Endothelial cell (in vitro differentiated cells): ENCODE measurements at regions not wholly inside any gene's neighbourhood (a gene's known extent, or its start where the extent isn't known, plus 50 kb on each side); places are given as distances from the start of the nearest gene placed in this dataset.

ENCODE experiments used
- DNase-seq: peaks from one replicate; pipeline ENCODE4 v3.0.0; 2021; ENCODE audit warnings: low spot score
- H3K27ac Mint-ChIP-seq: one replicate; pipeline ENCODE4 v1.8.0; 2021; ENCODE audit warnings: mixed read lengths, inconsistent platforms; ENCODE audit not compliant: unreplicated experiment
- H3K27me3 Mint-ChIP-seq: one replicate; pipeline ENCODE4 v1.8.0; 2021; ENCODE audit warnings: mild to moderate bottlenecking, moderate library complexity, mixed read lengths, inconsistent platforms; ENCODE audit not compliant: unreplicated experiment
- H3K36me3 Mint-ChIP-seq: one replicate; pipeline ENCODE4 v1.8.0; 2021; ENCODE audit warnings: mild to moderate bottlenecking, low read depth, mixed read lengths, inconsistent platforms; ENCODE audit not compliant: unreplicated experiment
- H3K4me1 Mint-ChIP-seq: one replicate; pipeline ENCODE4 v1.8.0; 2021; ENCODE audit warnings: mild to moderate bottlenecking, mixed read lengths, inconsistent platforms; ENCODE audit not compliant: unreplicated experiment
- H3K4me3 Mint-ChIP-seq: one replicate; pipeline ENCODE4 v1.8.0; 2021; ENCODE audit warnings: mild to moderate bottlenecking, mixed read lengths, inconsistent platforms; ENCODE audit not compliant: unreplicated experiment
- H3K9me3 Mint-ChIP-seq: one replicate; pipeline ENCODE4 v1.8.0; 2021; ENCODE audit warnings: mixed read lengths, inconsistent platforms; ENCODE audit not compliant: unreplicated experiment
- TF ChIP-seq, protein P1 (sequence below): fragments of 200-600 bp; sonication (generic); IDR thresholded peaks from one replicate; pipeline ENCODE4 v1.5.0; 2021; ENCODE audit warnings: antibody characterized with exemption; ENCODE audit not compliant: unreplicated experiment

DNA sequence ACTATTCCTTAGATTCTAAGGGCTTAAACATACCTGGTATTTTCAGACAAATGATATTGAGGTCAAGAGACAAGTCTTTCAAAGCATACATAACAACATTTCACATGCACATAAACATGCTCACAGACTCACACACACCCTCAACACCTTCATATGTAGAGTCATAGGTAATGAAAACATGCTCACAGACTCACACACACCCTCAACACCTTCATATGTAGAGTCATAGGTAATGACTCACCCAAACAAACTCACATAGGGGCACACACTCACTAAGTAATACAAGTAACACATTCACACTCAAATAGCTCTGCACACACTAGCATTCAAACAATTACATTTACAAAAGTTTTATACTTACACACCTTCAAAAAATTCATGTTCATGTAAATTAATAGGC lies 975.5 kb downstream of the TMEM121 start:
- no peak overlapping the region for H3K4me3 Mint-ChIP-seq
- H3K27me3 Mint-ChIP-seq, result no peaks in the 10 kb centered on the region
- DNase-seq, result no peak
- TF ChIP-seq, protein P1, sequence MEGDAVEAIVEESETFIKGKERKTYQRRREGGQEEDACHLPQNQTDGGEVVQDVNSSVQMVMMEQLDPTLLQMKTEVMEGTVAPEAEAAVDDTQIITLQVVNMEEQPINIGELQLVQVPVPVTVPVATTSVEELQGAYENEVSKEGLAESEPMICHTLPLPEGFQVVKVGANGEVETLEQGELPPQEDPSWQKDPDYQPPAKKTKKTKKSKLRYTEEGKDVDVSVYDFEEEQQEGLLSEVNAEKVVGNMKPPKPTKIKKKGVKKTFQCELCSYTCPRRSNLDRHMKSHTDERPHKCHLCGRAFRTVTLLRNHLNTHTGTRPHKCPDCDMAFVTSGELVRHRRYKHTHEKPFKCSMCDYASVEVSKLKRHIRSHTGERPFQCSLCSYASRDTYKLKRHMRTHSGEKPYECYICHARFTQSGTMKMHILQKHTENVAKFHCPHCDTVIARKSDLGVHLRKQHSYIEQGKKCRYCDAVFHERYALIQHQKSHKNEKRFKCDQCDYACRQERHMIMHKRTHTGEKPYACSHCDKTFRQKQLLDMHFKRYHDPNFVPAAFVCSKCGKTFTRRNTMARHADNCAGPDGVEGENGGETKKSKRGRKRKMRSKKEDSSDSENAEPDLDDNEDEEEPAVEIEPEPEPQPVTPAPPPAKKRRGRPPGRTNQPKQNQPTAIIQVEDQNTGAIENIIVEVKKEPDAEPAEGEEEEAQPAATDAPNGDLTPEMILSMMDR, result no peak
- H3K27ac Mint-ChIP-seq, result no peak overlapping the region
- H3K36me3 Mint-ChIP-seq, result peaks cover 3% of the 10 kb centered on the region
- H3K4me1 Mint-ChIP-seq, result no peaks in the 10 kb centered on the region
- H3K9me3 Mint-ChIP-seq, result peaks cover 37% of the 10 kb centered on the region

GRCh38 chr14:106505366-106505765 lies 979.0 kb downstream of the TMEM121 start:
- Mint-ChIP-seq H3K27ac (no peak overlapping the region), H3K36me3 (peaks cover 7% of the 10 kb centered on the region)

DNA sequence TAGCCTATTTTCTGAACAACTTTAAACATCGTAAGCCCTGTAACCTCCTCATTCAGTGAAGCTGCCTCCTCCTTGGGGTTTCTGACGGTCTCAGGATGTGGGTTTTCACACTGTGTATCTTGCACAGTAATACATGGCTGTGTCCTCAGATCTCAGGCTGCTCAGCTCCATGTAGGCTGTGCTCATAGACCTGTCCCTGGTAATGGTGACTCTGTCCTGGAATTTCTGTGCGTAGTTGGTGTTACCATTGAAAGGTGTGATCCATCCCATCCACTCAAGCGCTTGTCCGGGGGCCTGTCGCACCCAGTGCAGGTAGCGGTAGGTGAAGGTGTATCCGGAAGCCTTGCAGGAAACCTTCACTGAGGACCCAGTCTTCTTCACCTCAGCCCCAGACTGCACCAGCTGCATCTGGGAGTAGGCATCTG lies 980.5 kb downstream of the TMEM121 start:
- peaks cover 44% of the 10 kb centered on the region for H3K9me3 Mint-ChIP-seq
- DNase-seq, result no peak
- H3K36me3 Mint-ChIP-seq, result peaks cover 7% of the 10 kb centered on the region
- H3K27me3 Mint-ChIP-seq, result no peaks in the 10 kb centered on the region
- H3K4me3 Mint-ChIP-seq, result no peak overlapping the region
- no peaks in the 10 kb centered on the region for H3K4me1 Mint-ChIP-seq
- TF ChIP-seq, protein P1, result no peak
- H3K27ac Mint-ChIP-seq, result no peak overlapping the region

More at GRCh38 chr14:106505366-106505765, 979.0 kb downstream of the TMEM121 start:
- no peaks in the 10 kb centered on the region for H3K4me1 Mint-ChIP-seq
- H3K4me3 Mint-ChIP-seq, result no peak overlapping the region
- no peak for DNase-seq
- H3K27me3 Mint-ChIP-seq, result no peaks in the 10 kb centered on the region
- TF ChIP-seq, protein P1, result no peak
- peaks cover 39% of the 10 kb centered on the region for H3K9me3 Mint-ChIP-seq

- H3K9me3 Mint-ChIP-seq, result peaks cover 45% of the 10 kb centered on the region
- TF ChIP-seq, protein P1, result no peak
- H3K4me3 Mint-ChIP-seq, result no peak overlapping the region
- H3K4me1 Mint-ChIP-seq, result no peaks in the 10 kb centered on the region
- DNase-seq, result no peak
- H3K27ac Mint-ChIP-seq, result no peak overlapping the region
- H3K36me3 Mint-ChIP-seq, result peaks cover 7% of the 10 kb centered on the region
- no peaks in the 10 kb centered on the region for H3K27me3 Mint-ChIP-seq
Measured at GRCh38 chr14:106507354-106507753, 981.0 kb downstream of the TMEM121 start.

- Mint-ChIP-seq H3K9me3 (peaks cover 40% of the 10 kb centered on the region), H3K4me1 (no peaks in the 10 kb centered on the region), H3K4me3 (no peak overlapping the region), H3K27ac (no peak overlapping the region), H3K36me3 (peaks cover 7% of the 10 kb centered on the region), H3K27me3 (no peaks in the 10 kb centered on the region)
- TF ChIP-seq, protein P1, result no peak
- no peak for DNase-seq
Measured at GRCh38 chr14:106508216-106508615, 981.8 kb downstream of the TMEM121 start.
